ENCODE measurements at regions not wholly inside any gene's neighbourhood (a gene's known extent, or its start where the extent isn't known, plus 50 kb on each side); places are given as distances from the start of the nearest gene placed in this dataset.
A peak's percentile ranks its signal among the peaks of the same experiment; 100 is the strongest.

DNA sequence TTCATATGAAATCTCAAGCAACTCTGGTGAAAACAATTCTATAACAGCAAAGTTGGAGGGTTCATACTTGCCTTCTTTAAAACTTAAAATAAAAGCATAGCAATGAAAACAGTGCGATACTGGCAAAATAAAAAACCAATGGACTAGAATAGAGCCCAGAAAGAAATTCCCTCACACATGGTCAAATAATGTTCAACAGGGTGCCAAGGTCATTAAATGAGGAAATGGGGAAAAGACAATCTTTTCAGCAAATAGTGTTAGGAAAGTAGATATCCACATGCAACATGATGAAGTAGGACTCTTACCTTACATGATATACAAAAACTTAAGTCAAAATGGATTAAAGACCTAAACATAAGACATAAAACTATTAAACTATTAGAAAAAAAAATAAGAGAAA lies 970.2 kb upstream of the AGA start:
- DNase-seq (ENCODE audit: low read depth), result no peak

DNA sequence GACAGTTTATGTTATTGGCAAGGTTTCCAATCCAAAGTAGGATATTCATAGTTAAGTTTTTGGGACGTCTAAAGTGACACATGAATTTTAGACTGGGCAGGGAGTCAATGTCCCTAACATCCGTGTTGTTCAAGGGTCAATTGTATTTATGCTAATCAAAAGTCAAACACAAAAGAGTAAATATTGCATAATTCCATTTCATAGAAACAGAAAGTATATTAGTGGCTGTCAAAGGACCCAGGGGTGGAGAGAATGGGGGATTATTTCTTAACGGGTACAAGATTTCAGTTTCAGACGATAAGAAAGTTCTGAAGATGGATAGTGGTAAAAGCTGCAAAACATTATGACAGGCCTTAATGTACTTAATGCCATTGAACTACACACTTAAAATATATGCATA lies 971.8 kb upstream of the AGA start:
- no peak for DNase-seq (ENCODE audit: low read depth)

DNA sequence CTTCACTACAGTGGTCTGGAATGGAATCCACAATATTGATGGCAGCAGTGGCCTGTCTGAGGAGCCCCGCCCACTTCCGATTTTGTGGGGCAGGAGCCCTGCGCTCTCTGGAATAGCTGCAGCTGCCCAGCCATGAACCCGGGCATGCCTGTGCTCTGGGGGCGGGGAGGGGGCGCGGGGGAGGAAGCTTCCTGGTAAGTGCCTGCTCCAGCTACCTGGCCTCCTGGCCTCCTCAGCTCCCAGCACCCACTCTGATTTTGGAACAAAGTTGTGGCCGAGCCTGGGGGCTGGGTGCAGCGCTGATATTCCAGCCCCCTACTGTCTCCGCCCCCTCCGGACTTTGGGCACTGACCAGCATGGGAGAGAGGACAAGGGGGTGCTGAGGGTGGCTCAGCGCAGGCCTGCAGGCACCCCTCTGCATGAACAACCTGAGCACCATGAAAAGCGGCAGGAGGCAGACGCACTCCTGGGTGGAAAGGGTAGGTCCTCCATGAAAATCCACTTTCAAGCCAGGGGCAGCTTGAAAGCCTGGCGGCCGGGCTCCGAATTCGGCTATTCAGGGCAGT lies 972.7 kb upstream of the AGA start:
- no peak for DNase-seq (ENCODE audit: low read depth)

DNA sequence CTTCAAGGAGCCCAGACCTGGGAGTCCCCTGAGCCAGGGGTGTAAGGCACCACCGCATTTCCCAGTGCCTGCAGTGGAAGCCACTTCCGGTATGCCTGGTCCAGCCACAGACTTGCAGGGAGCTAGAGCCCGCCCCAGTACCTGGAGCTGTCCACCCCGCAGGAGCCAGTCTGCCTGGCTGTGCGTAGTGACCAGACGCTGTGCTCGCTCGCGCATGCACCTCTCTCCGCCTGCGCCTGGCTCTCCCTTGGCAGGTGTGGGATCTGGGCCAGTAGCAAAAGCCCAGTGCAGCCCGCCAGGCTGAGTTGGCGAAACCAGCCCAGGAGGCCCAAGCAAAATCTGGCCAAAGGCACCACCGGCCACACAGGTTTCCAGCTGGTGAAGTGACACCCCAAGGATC lies 973.7 kb upstream of the AGA start:
- DNase-seq (ENCODE audit: low read depth), result no peak

DNA sequence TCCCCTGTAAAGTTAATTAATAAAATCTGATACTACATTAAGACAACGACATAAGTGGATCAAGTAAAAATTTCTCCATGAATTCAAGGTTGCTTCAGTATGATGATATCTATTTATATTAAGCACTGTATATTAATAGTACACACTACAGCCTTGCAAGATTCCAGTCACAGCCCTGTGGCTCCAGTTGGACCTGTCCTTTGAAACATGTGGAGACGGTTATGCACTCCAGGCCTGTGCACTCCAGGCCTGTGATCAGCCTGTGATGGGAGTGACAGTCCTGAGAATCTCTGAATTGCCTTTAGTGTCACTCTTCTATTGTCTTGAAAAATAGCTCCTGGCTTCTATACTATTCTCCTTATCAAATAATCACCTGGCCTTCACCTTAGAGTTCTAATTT lies 981.1 kb upstream of the AGA start:
- DNase-seq (ENCODE audit: low read depth), result no peak

DNA sequence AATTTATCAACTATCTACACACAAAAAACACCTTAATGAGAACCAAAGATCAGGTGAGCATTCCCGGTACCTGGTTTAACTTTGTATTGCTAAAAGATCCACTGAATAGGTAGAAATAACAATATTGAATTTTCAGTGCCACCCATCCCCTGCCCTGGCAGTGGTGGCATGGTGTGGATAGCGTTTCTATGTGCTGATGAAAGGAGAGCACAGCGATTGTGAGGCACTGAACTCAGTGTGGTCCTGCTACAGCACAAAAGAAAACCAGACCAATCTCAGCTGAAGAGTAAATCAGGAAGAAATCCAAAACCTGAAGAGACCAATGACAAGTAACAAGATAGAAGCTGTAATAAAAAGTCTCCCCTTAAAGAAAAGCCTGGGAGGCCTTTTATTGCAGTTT lies 984.6 kb upstream of the AGA start:
- DNase-seq (ENCODE audit: low read depth), result no peak

DNA sequence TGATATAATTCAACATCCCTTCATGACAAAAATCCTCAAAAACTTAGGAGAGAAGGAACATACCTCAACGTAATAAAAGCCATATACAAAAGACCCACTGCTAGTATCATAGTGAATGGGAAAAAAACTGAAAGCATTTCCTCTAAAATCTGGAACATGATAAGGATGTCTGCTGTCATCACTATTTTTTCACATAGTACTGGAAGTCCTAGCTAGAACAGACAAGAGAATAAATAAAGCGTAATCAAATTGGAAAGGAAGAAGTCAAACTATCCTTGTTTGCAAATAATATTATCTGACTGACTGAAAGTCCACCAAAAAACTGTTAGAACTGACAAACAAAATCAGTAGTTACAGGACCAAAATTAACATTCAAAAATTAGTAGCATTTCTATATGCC lies 985.4 kb upstream of the AGA start:
- no peak for DNase-seq (ENCODE audit: low read depth)

DNA sequence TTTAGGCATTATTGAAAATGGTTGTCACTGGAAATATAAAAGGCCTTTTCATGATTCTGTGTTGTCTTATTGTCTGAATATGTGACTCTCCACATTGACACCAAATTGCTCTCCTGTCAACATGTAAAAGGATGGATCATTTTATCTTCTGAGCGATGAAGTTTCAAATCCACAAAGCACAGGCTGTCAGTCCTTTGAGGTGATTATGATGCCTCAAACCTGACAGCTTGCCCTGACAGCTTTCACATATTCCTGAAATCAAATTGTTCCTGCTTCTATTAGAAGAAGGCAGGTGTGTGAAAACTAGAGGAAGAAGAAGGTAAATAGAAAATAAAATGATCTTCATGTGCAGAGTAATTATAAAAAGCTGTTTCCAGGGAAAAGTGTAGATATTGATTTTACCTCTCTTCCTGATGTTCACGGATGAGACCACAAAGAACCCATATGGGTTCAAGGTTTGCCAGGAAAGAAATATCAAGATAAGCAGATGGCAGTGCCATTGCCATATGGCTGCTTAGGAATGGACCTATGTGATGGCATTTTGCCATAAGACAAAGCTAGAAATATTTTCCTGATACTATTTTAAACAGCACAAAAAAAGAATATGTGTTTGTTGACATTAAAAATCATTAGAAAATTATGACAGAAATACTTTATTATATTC lies 1006.3 kb upstream of the AGA start:
- no peak for DNase-seq (ENCODE audit: low read depth)

DNA sequence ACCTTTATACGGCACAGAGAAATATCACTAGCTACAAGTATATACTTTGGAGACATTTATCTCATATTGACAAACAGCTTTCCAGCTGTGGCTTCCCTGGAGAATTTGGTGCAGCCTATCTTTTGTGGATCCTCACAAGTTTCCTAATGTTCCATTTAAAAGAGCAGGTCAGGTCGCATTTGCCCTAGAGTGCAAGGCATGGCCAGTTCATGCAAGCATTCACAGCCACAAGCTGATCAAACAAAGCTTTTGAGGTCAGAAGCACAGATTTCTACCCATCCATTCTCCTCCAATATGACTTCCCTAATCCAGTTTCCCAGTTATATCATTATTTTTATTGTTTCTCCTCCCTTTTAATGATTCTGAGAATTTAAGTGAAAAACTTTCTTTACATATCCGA lies 1008.4 kb upstream of the AGA start:
- no peak for DNase-seq (ENCODE audit: low read depth)

DNA sequence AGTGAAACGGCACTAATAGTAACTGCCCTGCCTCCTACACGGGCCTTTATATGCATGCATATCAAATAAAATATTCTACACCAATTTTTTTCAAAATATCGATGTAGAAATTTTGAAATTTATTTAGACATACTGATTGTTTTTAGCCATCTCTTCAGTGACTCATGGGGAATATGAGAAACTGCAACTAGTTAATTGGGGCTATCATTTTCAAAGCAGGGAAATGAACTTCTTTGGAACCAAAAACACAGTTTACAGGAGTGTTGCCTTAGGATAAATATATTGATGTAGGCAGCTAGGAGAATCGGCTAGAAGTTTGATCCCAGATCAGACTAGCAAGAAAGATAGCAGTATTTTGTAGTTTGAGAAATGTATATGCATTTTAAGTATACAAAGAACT lies 1010.8 kb upstream of the AGA start:
- DNase-seq (ENCODE audit: low read depth), result no peak

DNA sequence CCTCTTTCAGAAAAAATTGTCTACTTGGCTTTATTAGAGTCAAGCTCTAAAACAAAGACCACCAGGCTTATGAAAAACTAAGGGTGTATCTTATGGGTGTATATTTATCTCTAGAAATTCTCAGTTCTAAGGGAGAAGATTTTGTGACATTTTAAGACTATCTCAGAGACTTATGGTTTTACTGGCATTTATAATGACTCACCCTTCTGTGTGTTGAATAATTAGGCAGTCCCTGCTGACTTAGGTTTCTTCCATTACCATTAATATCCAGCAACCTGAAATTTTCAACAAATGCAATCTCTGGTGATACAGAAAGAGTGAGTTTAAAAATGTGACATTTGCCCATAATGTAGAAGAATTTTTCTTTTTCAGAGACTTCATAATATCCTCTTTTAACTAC lies 1015.0 kb upstream of the AGA start:
- DNase-seq (ENCODE audit: low read depth), result no peak

DNA sequence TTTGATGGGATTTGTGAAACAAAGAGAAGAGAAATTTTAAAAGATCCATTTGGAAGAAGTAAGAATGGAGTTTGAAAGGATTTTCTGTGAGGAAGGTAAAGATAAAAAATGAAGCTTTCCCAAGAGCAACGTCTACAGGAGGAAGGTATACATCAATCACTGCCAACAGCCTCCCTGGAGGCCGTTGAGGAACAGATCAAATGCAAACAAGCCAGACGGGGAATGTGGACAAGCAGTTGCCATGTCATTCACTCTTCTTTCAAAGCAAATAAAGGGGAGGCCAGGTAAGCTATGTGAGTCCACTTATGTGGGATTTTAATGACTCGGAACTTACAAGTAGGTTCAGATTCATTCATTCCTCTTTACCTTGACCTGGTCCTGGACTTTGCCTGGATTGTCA lies 1020.5 kb upstream of the AGA start:
- no peak for DNase-seq (ENCODE audit: low read depth)

DNA sequence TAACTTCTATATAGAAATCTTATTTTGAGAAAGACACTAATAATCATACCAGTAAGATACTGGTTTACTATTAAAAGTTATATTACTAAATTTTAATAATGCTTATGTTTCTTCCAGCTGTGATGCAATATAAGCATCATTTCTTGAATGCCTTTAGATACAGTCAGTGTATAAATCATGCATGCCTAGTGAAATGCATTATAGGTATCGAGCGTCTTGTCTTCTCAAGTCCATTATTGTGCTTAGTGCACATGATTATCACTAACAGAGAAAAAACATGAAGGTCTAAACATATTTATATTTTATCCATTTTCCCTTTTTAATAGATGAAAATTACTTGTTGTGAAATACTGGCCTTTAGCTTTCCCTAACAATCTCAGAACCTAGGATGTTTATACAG lies 1021.5 kb upstream of the AGA start:
- DNase-seq (ENCODE audit: low read depth), result peak; percentile 13

DNA sequence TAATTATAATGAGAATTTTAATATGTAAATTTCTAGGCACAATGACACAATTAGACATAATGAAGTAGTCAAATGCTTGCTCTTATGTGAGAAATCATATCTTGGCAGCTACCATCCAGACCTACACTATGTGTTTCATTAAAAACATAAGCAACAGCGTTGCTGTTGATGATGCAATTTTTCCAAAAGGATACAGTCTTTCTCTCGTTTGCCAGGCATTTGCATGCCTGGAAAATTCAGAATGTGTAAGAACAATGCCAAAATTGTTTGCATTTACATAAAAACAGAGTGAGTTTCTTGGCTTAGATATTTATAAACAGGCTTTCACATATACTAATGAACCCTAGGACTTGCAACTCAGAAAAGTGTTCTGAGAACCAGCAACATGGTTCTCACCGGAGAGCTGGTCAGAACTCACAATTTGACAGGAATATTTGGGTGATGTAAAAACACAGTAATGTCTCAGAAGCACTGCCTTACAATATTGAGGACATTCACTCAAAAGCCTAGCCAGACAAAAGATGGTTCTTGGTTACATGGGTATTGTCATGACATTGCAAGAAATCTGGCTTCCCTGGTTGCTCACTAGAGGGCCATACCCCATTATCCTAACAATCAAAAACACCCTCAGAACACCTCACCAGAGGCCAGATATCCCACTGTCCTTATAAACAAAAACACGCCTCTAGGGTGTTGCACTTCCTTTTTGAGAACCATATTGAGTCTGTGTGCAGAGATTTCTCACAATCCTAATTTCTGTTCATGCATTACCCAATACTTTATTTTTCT lies 1029.0 kb upstream of the AGA start:
- DNase-seq (ENCODE audit: low read depth), result no peak

DNA sequence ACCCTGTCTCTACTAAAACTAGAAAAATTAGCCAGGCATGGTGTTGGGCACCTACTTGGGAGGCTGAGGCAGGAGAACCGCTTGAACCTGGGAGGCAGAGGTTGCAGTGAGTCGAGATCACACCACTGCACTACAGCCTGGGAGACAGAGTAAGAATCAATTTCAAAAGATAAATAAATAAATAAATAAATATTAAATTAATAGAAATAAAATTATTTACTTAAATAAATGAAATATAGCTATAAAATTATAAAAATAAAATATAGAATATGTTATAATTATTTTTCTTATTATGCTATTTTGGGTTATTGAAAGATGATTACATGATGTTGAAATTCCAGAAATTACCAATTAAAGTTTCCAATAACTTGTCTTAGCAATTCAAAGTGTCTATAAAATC lies 1029.8 kb upstream of the AGA start:
- no peak for DNase-seq (ENCODE audit: low read depth)

DNA sequence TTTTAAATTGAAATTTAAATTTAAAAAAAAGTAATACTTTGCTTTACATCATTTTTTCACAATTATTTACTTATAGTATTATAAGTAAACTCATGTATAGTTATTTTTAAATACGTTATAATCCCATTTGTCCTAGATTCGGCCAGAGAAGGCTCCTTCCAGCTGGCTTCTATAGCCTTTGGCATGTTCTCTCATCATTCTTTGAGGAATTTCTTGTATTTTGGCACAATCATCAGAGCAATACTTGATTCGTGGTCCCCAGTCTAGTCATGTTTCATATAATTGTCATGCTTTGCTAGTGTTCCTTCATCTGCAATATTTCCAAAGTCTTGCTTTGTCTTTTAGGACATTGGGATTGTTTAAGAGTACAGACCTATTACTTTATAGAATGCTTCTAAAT lies 1037.9 kb upstream of the AGA start:
- no peak for DNase-seq (ENCODE audit: low read depth)

DNA sequence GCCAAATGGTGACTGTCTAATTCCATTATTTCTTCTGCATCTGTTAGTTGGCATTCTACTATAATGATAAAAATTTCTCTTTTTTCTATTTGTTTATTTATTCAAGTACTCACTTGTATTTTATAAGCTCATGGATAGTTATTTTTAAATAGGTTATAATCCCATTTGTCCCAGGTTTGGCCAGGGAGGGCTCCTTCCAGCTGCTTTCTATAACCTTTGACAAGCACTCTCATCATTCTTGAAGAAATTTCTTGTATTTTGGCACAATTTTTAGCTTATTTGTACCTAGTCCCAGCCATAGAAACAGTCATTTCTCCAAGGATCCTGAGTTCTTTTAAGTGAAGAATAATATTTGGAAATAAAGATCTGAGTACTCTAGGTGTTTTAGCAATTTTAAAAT lies 1038.6 kb upstream of the AGA start:
- DNase-seq (ENCODE audit: low read depth), result no peak

DNA sequence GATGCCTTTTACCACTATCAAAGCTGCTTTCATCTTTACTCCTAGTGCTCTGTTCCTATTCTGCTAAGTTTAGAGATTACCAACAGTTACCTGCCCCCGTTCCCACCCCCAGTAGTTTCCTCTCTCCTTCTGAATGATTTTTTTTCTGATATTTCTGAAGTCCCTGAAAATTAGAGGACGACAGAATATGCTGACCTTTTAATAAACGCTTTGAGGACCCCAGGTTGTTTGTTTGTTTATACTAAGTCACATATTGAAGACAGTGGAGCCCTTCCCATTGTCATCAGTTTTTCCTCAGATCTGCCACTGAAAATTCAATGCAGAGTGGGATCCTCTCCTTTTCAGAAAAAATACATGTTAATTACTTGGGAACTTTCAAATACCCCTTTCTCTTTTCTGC lies 1039.3 kb upstream of the AGA start:
- no peak for DNase-seq (ENCODE audit: low read depth)

DNA sequence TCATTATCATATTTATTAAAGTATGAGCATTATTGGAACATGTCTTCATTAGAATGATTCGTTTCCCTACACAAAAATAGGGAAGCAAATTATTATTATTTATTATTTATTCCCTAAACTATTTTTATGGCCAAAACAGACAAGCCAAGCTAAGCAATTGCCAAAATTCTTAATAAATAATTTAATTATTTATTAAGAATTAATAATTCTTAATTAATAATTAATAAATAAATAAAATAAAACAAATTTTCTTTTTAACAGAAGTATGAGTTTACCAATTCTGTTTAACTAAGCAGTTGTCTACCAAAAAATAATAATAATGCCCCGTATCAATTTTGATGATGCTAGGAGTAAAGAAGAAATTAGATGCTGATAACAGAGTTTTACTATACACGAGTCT lies 1080.8 kb upstream of the AGA start:
- no peak for DNase-seq (ENCODE audit: low read depth)

DNA sequence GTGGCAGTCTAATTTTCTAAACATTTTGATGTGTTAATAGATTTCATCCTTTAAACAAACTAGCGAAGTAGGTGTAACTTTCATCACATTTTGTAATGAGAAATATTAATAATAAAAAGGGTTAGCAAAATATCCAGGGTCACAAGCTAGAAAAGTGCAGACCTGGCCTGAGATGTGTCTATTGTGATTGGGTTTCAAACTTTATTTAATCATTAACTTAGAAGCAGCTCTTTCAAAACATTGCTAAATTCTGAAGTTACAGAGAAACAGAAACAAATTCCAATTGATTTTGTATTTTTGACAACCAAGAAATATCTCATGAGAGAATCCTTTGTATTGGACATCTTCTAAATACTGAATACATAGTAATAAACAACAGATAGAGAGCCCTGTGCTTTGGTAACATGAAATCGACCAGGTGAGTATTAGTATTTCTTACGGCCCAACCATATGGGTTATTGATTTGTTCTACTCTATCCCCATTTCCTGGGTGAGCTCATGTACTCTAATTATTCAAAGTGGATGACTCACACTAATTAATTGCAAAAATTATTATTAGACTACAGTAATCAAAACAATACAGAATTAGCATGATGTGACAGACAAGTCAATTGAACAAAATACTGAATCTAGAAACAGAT lies 1093.8 kb upstream of the AGA start:
- no peak for DNase-seq (ENCODE audit: low read depth)

DNA sequence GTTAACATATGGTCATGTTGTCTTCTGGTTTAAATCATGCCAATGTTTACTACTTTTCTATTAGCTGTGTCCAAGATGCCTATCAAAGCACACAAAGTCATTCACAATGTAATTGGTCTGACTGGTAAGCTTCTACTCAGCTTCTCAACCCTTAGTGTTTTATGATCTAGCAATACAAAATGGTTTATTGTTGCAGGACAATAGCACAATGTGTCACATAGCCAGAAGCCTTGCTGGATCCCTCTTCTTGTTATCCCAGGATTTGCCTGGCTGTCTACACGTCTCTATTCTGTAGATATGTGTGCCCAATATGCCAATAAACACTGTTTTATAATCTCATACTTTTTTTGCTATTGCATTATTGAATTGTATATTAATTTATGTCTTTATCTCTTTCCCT lies 1111.0 kb upstream of the AGA start:
- DNase-seq (ENCODE audit: low read depth), result no peak

DNA sequence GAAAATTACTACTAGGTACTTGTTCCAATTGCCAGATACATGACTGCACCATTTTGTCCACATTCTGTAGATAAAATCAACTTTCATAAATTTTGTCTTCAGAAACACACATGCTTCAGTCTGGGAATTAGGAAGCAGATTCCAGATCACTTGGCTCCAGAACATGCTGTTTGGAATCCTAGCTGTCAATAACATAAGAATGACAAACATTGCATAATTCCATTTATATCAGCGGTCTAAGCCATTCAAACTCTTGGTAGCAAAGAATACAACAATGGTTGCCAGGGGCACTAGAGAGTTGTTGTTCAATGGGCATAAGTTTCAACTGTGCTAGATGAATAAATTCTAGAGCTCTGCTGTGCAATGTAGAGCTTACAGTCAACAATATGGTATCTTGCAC lies 1112.1 kb upstream of the AGA start:
- no peak for DNase-seq (ENCODE audit: low read depth)

DNA sequence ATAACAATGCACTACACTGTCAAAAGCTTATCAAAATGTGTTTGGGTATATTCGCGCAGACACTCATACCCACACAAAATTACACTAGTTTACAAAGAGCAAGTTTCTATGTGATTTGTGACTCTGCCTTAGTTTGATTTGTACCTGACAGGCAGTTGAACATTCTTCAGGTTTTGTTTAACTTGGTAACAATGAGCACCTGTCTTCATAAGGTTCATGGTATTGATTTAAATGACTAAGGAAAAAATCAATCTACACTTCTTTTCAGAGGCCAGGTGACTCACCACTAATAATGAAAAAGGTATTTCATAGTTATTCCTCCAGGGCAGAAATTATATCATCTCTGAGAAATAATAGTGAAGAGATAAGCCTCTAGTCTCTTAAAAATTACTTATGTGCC lies 1114.6 kb upstream of the AGA start:
- peak; percentile 32 for DNase-seq (ENCODE audit: low read depth)

All from ELR (cell line).